ENCODE measurements at regions not wholly inside any gene's neighbourhood (a gene's known extent, or its start where the extent isn't known, plus 50 kb on each side); places are given as distances from the start of the nearest gene placed in this dataset.

DNA sequence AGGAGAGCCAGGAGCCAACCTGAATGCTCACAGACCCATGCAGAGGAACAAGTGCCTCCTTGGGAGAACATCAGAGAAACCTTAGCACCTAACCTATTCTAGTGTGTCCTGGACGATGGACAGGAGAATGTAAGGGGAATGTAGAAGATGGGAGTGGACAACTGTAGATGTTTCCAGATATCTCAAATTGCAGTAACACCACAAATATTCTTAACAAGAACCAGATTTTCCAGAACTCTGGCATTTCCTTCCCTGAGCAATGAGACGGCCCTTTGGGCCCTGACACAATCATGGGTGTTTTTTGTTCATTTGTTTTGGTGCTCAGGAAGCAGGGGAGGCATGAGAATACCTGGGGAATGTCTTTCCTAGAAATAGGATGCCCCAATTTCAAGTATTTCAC, 196.1 kb upstream of the PRSS1 start:
- TF ChIP-seq, protein P1, sequence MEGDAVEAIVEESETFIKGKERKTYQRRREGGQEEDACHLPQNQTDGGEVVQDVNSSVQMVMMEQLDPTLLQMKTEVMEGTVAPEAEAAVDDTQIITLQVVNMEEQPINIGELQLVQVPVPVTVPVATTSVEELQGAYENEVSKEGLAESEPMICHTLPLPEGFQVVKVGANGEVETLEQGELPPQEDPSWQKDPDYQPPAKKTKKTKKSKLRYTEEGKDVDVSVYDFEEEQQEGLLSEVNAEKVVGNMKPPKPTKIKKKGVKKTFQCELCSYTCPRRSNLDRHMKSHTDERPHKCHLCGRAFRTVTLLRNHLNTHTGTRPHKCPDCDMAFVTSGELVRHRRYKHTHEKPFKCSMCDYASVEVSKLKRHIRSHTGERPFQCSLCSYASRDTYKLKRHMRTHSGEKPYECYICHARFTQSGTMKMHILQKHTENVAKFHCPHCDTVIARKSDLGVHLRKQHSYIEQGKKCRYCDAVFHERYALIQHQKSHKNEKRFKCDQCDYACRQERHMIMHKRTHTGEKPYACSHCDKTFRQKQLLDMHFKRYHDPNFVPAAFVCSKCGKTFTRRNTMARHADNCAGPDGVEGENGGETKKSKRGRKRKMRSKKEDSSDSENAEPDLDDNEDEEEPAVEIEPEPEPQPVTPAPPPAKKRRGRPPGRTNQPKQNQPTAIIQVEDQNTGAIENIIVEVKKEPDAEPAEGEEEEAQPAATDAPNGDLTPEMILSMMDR (IDR thresholded peaks at IDR 0.05): no peak
- TF ChIP-seq EP300 (IDR thresholded peaks at IDR 0.05) (no peak), POLR2A (IDR thresholded peaks at IDR 0.05) (no peak)

Data from upper lobe of left lung (tissue), 4 donors.